ENCODE measurements at regions not wholly inside any gene's neighbourhood (a gene's known extent, or its start where the extent isn't known, plus 50 kb on each side); places are given as distances from the start of the nearest gene placed in this dataset.

- Mint-ChIP-seq H3K27ac (no peak overlapping the region), H3K36me3 (ENCODE audit: low read depth) (no peaks in the 10 kb centered on the region), H3K9me3 (peaks cover 21% of the 10 kb centered on the region), H3K27me3 (no peaks in the 10 kb centered on the region), H3K4me1 (no peaks in the 10 kb centered on the region), H3K4me3 (no peak overlapping the region)
- DNase-seq = no peak
- ChIA-PET POLR2A (no interaction called here), CTCF (no interaction called here)
Observed at GRCh38 chr5:2895196-2895595, 143.7 kb upstream of the IRX2 start.

GRCh38 chr5:2894736-2895135 is 143.3 kb upstream of the IRX2 start:
- Mint-ChIP-seq H3K36me3 (ENCODE audit: low read depth) (no peaks in the 10 kb centered on the region), H3K4me1 (no peaks in the 10 kb centered on the region), H3K27me3 (no peaks in the 10 kb centered on the region), H3K27ac (no peak overlapping the region), H3K9me3 (peaks cover 24% of the 10 kb centered on the region), H3K4me3 (no peak overlapping the region)
- no peak for DNase-seq
- ChIA-PET POLR2A (no interaction called here), CTCF (no interaction called here)

GRCh38 chr5:2894316-2894715 is 142.8 kb upstream of the IRX2 start:
- no peaks in the 10 kb centered on the region for H3K4me1 Mint-ChIP-seq
- no peak for DNase-seq
- no peaks in the 10 kb centered on the region for H3K36me3 Mint-ChIP-seq (ENCODE audit: low read depth)
- no peak overlapping the region for H3K4me3 Mint-ChIP-seq
- POLR2A ChIA-PET = no interaction called here
- CTCF ChIA-PET = no interaction called here
- H3K27ac Mint-ChIP-seq = no peak overlapping the region
- no peaks in the 10 kb centered on the region for H3K27me3 Mint-ChIP-seq
- peaks cover 24% of the 10 kb centered on the region for H3K9me3 Mint-ChIP-seq

- CTCF ChIA-PET = no interaction called here
- DNase-seq = no peak
- no peak overlapping the region for H3K27ac Mint-ChIP-seq
- H3K27me3 Mint-ChIP-seq = no peaks in the 10 kb centered on the region
- POLR2A ChIA-PET = no interaction called here
- no peaks in the 10 kb centered on the region for H3K36me3 Mint-ChIP-seq (ENCODE audit: low read depth)
- no peaks in the 10 kb centered on the region for H3K4me1 Mint-ChIP-seq
- no peak overlapping the region for H3K4me3 Mint-ChIP-seq
- H3K9me3 Mint-ChIP-seq = peaks cover 24% of the 10 kb centered on the region
Observed at GRCh38 chr5:2892466-2893000, 141.1 kb upstream of the IRX2 start.

- peaks cover 24% of the 10 kb centered on the region for H3K9me3 Mint-ChIP-seq
- H3K36me3 Mint-ChIP-seq (ENCODE audit: low read depth) = no peaks in the 10 kb centered on the region
- ChIA-PET POLR2A (no interaction called here), CTCF (no interaction called here)
- H3K27me3 Mint-ChIP-seq = no peaks in the 10 kb centered on the region
- no peak overlapping the region for H3K4me3 Mint-ChIP-seq
- H3K4me1 Mint-ChIP-seq = no peaks in the 10 kb centered on the region
- H3K27ac Mint-ChIP-seq = no peak overlapping the region
- no peak for DNase-seq
Observed at GRCh38 chr5:2891781-2892180, 140.3 kb upstream of the IRX2 start.

- Mint-ChIP-seq H3K4me3 (no peak overlapping the region), H3K4me1 (no peaks in the 10 kb centered on the region), H3K36me3 (ENCODE audit: low read depth) (no peaks in the 10 kb centered on the region), H3K27ac (no peak overlapping the region), H3K27me3 (no peaks in the 10 kb centered on the region), H3K9me3 (peaks cover 21% of the 10 kb centered on the region)
- CTCF ChIA-PET = no interaction called here
- POLR2A ChIA-PET = no interaction called here
- no peak for DNase-seq
Observed at GRCh38 chr5:2890011-2890410, 138.5 kb upstream of the IRX2 start.

- no peaks in the 10 kb centered on the region for H3K27me3 Mint-ChIP-seq
- peaks cover 15% of the 10 kb centered on the region for H3K9me3 Mint-ChIP-seq
- no peaks in the 10 kb centered on the region for H3K36me3 Mint-ChIP-seq (ENCODE audit: low read depth)
- H3K27ac Mint-ChIP-seq = no peak overlapping the region
- CTCF ChIA-PET = no interaction called here
- H3K4me1 Mint-ChIP-seq = no peaks in the 10 kb centered on the region
- DNase-seq = no peak
- H3K4me3 Mint-ChIP-seq = no peak overlapping the region
- POLR2A ChIA-PET = no interaction called here
Observed at GRCh38 chr5:2888520-2889060, 137.1 kb upstream of the IRX2 start.

GRCh38 chr5:2887481-2888348 is 136.2 kb upstream of the IRX2 start:
- Mint-ChIP-seq H3K4me1 (no peaks in the 10 kb centered on the region), H3K9me3 (peaks cover 20% of the 10 kb centered on the region), H3K27ac (no peak overlapping the region), H3K36me3 (ENCODE audit: low read depth) (no peaks in the 10 kb centered on the region), H3K4me3 (no peak overlapping the region), H3K27me3 (no peaks in the 10 kb centered on the region)
- ChIA-PET POLR2A (no interaction called here), CTCF (no interaction called here)
- DNase-seq = no peak

- Mint-ChIP-seq H3K27me3 (no peaks in the 10 kb centered on the region), H3K9me3 (peaks cover 23% of the 10 kb centered on the region), H3K27ac (no peak overlapping the region), H3K4me1 (no peaks in the 10 kb centered on the region), H3K36me3 (ENCODE audit: low read depth) (no peaks in the 10 kb centered on the region), H3K4me3 (no peak overlapping the region)
- POLR2A ChIA-PET = no interaction called here
- CTCF ChIA-PET = no interaction called here
- DNase-seq = no peak
Observed at GRCh38 chr5:2886531-2886930, 135.1 kb upstream of the IRX2 start.

- no peak for DNase-seq
- CTCF ChIA-PET = no interaction called here
- H3K36me3 Mint-ChIP-seq (ENCODE audit: low read depth) = peaks cover 2% of the 10 kb centered on the region
- POLR2A ChIA-PET = no interaction called here
- no peaks in the 10 kb centered on the region for H3K4me1 Mint-ChIP-seq
- H3K27ac Mint-ChIP-seq = no peak overlapping the region
- no peaks in the 10 kb centered on the region for H3K27me3 Mint-ChIP-seq
- no peak overlapping the region for H3K4me3 Mint-ChIP-seq
- H3K9me3 Mint-ChIP-seq = peaks cover 26% of the 10 kb centered on the region
Observed at GRCh38 chr5:2883771-2884170, 132.3 kb upstream of the IRX2 start.

GRCh38 chr5:2879701-2880100 is 128.2 kb upstream of the IRX2 start:
- DNase-seq = no peak
- CTCF ChIA-PET = no interaction called here
- Mint-ChIP-seq H3K9me3 (peaks cover 36% of the 10 kb centered on the region), H3K36me3 (ENCODE audit: low read depth) (peaks cover 2% of the 10 kb centered on the region), H3K27ac (no peak overlapping the region), H3K27me3 (no peaks in the 10 kb centered on the region), H3K4me3 (no peak overlapping the region), H3K4me1 (no peaks in the 10 kb centered on the region)
- POLR2A ChIA-PET = no interaction called here

GRCh38 chr5:2877522-2877921 is 126.0 kb upstream of the IRX2 start:
- H3K27ac Mint-ChIP-seq = no peak overlapping the region
- H3K9me3 Mint-ChIP-seq = peaks cover 24% of the 10 kb centered on the region
- H3K36me3 Mint-ChIP-seq (ENCODE audit: low read depth) = peaks cover 2% of the 10 kb centered on the region
- ChIA-PET POLR2A (no interaction called here), CTCF (no interaction called here)
- no peaks in the 10 kb centered on the region for H3K4me1 Mint-ChIP-seq
- no peak for DNase-seq
- no peak overlapping the region for H3K4me3 Mint-ChIP-seq
- no peaks in the 10 kb centered on the region for H3K27me3 Mint-ChIP-seq

- Mint-ChIP-seq H3K27me3 (no peaks in the 10 kb centered on the region), H3K4me3 (no peak overlapping the region), H3K27ac (no peak overlapping the region), H3K36me3 (ENCODE audit: low read depth) (peaks cover 2% of the 10 kb centered on the region), H3K4me1 (no peaks in the 10 kb centered on the region), H3K9me3 (peaks cover 21% of the 10 kb centered on the region)
- ChIA-PET CTCF (no interaction called here), POLR2A (no interaction called here)
- no peak for DNase-seq
Observed at GRCh38 chr5:2876183-2876582, 124.7 kb upstream of the IRX2 start.

- no peak overlapping the region for H3K4me3 Mint-ChIP-seq
- no peak for DNase-seq
- no peaks in the 10 kb centered on the region for H3K36me3 Mint-ChIP-seq (ENCODE audit: low read depth)
- H3K27me3 Mint-ChIP-seq = no peaks in the 10 kb centered on the region
- ChIA-PET POLR2A (no interaction called here), CTCF (no interaction called here)
- H3K9me3 Mint-ChIP-seq = peaks cover 14% of the 10 kb centered on the region
- no peak overlapping the region for H3K27ac Mint-ChIP-seq
- H3K4me1 Mint-ChIP-seq = no peaks in the 10 kb centered on the region
Observed at GRCh38 chr5:2874099-2874498, 122.6 kb upstream of the IRX2 start.
